ENCODE measurements at regions not wholly inside any gene's neighbourhood (a gene's known extent, or its start where the extent isn't known, plus 50 kb on each side); places are given as distances from the start of the nearest gene placed in this dataset.
"Not testable (repeated sequence)": the region's sequence is repeated elsewhere in the genome, so short reads cannot be mapped to it uniquely, and the experiment has no call there.

DNA sequence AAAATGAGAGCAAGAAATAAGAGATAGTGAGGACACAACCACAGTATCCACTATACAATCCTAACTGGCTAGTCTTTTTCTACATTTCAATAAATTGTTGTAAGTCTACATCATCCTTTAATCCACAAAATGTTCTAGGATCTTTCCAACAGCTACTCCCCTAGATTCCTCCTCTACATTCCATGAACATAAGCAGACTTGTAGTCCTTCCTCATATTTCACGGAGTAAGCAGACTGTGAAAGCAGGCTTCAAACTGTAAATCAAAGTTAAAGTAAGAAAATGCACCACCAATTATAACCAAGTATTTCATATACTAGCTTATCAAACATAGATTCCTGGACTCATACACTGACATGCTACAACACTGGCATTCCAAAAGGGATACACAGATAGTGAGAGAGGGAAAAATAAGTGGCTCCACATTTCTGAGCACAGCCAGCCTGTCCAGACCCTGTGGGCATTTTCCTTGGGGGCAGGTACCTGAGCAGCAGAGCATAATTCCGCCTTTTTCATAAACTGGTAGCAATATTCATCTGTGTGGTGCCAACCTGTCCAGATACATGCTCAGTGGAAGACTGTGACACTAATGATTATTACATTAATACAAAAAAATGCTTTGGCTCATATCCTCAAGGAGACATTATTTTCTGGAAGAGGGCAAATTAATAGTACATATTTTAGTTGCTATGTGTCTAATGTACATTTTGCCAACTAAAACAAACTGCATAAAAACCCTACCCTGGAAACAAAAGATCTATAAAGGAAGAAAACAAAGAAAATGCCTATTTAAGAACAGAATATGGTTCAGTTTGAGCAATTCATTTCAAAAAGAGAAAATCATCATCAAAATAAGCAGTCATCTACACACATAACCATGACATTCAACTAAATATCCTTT lies 113.3 kb upstream of the FSCB start:
- no peak for TF ChIP-seq JUND (IDR thresholded peaks at IDR 0.05; ENCODE audit: low read depth)

DNA sequence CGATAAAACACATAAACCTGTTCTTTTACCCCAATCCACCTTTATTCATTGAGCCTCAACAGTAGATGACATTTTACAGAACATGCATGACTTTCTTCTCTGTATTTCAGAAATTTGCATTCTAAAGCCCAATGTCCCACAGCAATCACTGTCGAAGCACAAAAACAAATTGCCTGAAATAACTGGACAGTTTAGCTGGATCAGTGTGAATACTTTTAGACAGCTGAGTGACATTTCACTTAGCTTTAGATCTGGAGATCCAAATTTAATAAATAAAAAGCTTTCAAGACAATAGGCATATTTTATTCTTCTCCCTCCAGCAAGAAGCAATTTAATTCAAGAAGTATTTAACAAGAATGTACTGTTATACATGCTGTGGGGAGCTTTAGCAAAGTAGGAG lies 109.1 kb upstream of the FSCB start:
- no peak for TF ChIP-seq JUND (IDR thresholded peaks at IDR 0.05; ENCODE audit: low read depth)

More for the DNA sequence above, 113.3 kb upstream of the FSCB start:
- DNase-seq (ENCODE audit: low read depth in 1 of 2, low spot score in 1 of 2) = no peak
- in situ Hi-C loops (cut with HindIII; ENCODE audit: low pct_unique_long_range_greater_than_20kb, low sequenced_read_pairs) = no loop called here

DNA sequence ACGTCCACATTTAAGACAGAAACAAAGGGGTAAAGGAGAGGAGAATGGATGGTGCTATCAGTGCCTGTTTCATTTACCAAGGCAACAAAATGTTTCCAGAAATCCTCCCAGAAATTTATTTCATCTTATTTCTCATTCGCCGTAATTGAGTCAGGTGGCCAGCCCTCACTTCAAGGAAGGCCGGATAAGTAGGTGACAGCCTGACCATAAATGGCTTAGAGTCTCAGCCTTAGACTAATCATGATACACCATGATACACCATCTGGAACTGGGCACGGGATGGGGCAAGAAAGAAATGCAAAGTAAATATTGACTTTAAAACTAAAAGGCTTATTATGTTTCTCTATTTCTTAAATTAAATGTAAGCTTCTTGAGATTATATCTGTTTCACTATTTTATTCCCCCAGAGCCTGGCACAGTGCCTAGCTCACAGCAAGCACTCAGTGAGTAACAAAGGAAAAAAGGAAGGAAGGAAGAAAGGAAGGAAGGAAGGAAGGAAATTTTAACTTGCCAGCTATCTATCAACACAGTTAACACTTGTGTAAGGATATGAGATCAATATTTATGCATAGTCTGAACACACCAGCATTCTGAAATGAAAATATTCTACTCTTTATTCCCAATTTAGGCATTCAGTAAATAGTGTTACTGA lies 106.1 kb upstream of the FSCB start:
- TF ChIP-seq JUND (IDR thresholded peaks at IDR 0.05; ENCODE audit: low read depth) = no peak
- in situ Hi-C loops (cut with HindIII; ENCODE audit: low pct_unique_long_range_greater_than_20kb, low sequenced_read_pairs) = no loop called here
- DNase-seq (ENCODE audit: low read depth in 1 of 2, low spot score in 1 of 2) = no peak

More for the DNA sequence above, 109.1 kb upstream of the FSCB start:
- no peak for DNase-seq (ENCODE audit: low read depth in 1 of 2, low spot score in 1 of 2)
- in situ Hi-C loops (cut with HindIII; ENCODE audit: low pct_unique_long_range_greater_than_20kb, low sequenced_read_pairs) = no loop called here

DNA sequence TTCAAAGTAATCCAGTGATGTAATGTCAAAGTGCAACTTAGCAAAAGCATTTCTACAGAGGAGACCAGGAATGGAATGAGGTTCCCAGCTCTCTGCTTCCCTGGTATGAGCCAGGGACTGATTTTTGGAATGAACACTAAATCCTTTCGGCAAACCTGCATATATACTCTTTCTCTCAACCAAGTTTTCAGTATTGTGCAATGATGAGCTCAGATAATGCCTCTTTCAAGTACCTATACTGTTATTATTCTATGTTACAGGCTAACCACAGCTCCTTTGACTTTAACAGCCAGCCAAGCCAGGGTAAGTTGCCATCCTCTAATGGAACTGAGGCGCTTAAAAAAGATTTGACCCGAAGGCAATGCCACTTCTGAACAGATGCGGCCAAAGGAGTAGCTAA lies 104.9 kb upstream of the FSCB start:
- DNase-seq (ENCODE audit: low read depth in 1 of 2, low spot score in 1 of 2) = no peak

DNA sequence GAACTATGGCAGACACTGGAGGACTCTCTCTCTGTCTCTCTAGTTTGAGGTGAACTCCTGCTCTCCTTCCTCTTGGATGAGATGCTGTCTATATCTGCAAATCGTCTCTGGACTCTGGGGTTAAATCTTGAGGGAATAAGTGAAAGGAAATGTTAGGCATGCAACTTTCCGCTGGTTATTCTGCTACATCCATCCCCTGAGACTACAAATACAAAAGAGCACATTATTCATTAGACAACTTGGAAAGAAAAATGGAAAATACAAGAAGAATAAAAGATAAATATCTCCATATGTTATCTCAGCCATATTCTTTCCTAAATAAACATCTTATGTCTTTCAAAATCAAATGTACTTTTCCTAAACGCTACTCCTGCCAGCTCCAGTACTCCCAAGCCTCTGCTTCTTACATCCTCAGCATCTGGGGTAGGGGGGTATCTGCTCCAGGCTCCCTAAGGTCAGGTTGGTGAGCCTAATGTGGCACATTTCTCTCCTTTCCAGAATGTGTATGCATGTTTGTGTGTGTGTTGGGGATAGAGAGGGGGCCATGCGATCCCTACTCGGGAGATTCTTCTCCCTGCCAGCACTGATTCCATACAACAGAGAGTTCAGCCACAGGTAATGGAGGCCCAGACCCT lies 102.9 kb upstream of the FSCB start:
- DNase-seq (ENCODE audit: low read depth in 1 of 2, low spot score in 1 of 2) = no peak
- no peak for TF ChIP-seq JUND (IDR thresholded peaks at IDR 0.05; ENCODE audit: low read depth)
- in situ Hi-C loops (cut with HindIII; ENCODE audit: low pct_unique_long_range_greater_than_20kb, low sequenced_read_pairs) = no loop called here

More for the DNA sequence above, 104.9 kb upstream of the FSCB start:
- in situ Hi-C loops (cut with HindIII; ENCODE audit: low pct_unique_long_range_greater_than_20kb, low sequenced_read_pairs) = no loop called here
- no peak for TF ChIP-seq JUND (IDR thresholded peaks at IDR 0.05; ENCODE audit: low read depth)

DNA sequence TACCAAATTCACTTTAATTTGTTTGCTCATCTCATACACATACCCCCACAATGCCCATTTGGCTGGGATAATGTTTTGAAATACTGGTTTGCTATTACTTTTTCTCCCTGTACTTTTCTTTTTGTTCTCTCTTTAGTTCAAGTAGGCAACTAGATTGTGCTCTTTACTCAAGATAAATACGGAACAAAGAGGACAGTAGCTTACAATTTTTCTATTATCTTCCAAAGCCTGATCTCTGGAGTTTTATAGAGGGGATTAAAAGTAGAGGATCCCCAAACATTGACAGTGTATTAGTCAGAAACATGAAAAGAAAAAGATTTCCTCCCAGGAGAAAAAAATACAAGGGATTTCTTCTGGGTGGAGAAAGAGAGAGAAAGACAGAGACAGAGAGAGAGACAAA lies 102.1 kb upstream of the FSCB start:
- in situ Hi-C loops (cut with HindIII; ENCODE audit: low pct_unique_long_range_greater_than_20kb, low sequenced_read_pairs) = no loop called here
- no peak for TF ChIP-seq JUND (IDR thresholded peaks at IDR 0.05; ENCODE audit: low read depth)
- no peak for DNase-seq (ENCODE audit: low read depth in 1 of 2, low spot score in 1 of 2)

- no peak for TF ChIP-seq JUND (IDR thresholded peaks at IDR 0.05; ENCODE audit: low read depth)
Measured at GRCh38 chr14:44607701-44608100, 100.6 kb upstream of the FSCB start.

DNA sequence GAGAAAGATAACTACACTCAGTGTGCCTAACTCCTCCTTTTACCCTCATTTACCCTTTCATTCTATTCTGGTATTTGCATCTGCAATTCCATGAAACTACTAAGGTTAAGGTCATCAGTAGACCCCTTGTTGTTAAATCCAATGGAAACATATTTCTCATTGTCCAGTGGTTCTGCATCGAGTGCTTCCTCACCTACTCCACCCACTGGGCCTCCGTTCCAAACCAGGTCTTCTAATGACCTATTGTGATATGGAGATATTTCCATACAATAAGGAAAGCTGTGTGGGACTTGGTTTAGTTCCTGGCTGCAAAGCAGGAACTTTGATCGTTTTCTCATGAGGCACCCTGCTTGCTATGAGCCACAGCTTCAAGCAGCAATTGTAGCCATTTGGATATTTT lies 99.5 kb upstream of the FSCB start:
- DNase-seq (ENCODE audit: low read depth in 1 of 2, low spot score in 1 of 2) = no peak
- in situ Hi-C loops (cut with HindIII; ENCODE audit: low pct_unique_long_range_greater_than_20kb, low sequenced_read_pairs) = no loop called here

More at GRCh38 chr14:44607701-44608100, 100.6 kb upstream of the FSCB start:
- no peak for DNase-seq (ENCODE audit: low read depth in 1 of 2, low spot score in 1 of 2)
- in situ Hi-C loops (cut with HindIII; ENCODE audit: low pct_unique_long_range_greater_than_20kb, low sequenced_read_pairs) = no loop called here

DNA sequence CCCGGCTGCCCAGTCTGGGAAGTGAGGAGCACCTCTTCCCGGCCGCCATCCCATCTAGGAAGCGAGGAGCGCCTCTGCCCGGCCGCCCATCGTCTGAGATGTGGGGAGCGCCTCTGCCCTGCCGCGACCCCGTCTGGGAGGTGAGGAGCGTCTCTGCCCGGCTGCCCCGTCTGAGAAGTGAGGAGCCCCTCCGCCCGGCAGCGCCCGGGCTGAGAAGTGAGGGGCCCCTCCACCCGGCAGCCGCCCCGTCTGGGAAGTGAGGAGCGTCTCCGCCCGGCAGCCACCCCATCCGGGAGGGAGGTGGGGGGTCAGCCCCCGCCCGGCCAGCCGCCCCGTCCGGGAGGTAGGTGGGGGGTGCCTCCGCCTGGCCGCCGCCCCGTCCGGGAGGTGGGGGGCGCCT lies 94.2 kb upstream of the FSCB start:
- DNase-seq (ENCODE audit: low read depth in 1 of 2, low spot score in 1 of 2); in situ Hi-C loops (cut with HindIII; ENCODE audit: low pct_unique_long_range_greater_than_20kb, low sequenced_read_pairs): not testable (repeated sequence)

More for the DNA sequence above, 99.5 kb upstream of the FSCB start:
- TF ChIP-seq JUND (IDR thresholded peaks at IDR 0.05; ENCODE audit: low read depth) = no peak

DNA sequence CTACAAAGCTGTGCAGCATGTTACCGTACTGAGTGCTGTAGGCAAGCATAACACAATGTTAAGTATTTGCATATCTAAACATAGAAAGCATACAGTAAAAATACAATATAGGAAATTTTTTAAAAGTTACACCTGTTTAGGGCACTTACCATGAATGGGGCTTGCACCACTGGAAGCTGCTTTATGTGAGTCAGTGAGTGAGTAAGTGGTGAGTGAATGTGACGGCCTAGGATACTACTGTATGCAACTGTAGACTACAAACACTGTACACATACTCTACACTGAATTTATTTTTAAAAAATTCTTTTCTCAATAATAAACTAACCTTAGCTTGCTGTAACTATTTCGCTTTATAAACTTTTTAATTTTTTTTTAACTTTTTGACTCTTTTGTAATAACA lies 82.1 kb upstream of the FSCB start:
- DNase-seq (ENCODE audit: low read depth in 1 of 2, low spot score in 1 of 2) = no peak
- in situ Hi-C loops (cut with HindIII; ENCODE audit: low pct_unique_long_range_greater_than_20kb, low sequenced_read_pairs) = no loop called here
- TF ChIP-seq JUND (IDR thresholded peaks at IDR 0.05; ENCODE audit: low read depth) = no peak

DNA sequence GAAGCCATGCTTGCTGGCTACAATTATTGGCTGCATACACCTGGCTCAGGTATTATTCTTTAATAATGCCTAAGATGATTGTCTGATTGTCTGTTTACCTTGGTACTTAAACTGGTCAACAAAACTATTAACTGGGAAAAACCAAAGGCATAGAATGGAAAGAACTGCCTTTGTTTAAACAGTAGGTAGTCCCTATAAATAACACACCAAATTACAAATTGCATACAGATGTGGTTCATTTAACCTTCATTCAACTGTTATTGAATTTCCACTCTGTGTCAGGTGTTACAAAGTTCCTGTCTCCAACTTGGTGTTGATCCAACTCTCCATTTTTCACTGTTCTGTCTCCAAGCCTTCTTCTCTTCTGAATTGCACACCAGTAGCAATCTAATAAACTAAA lies 79.8 kb upstream of the FSCB start:
- DNase-seq (ENCODE audit: low read depth in 1 of 2, low spot score in 1 of 2) = no peak
- in situ Hi-C loops (cut with HindIII; ENCODE audit: low pct_unique_long_range_greater_than_20kb, low sequenced_read_pairs) = no loop called here
- TF ChIP-seq JUND (IDR thresholded peaks at IDR 0.05; ENCODE audit: low read depth) = no peak

GRCh38 chr14:44576356-44576755 lies 69.3 kb upstream of the FSCB start:
- no peak for DNase-seq (ENCODE audit: low read depth in 1 of 2, low spot score in 1 of 2)
- no peak for TF ChIP-seq JUND (IDR thresholded peaks at IDR 0.05; ENCODE audit: low read depth)
- in situ Hi-C loops (cut with HindIII; ENCODE audit: low pct_unique_long_range_greater_than_20kb, low sequenced_read_pairs) = no loop called here

- no peak for TF ChIP-seq JUND (IDR thresholded peaks at IDR 0.05; ENCODE audit: low read depth)
- in situ Hi-C loops (cut with HindIII; ENCODE audit: low pct_unique_long_range_greater_than_20kb, low sequenced_read_pairs) = no loop called here
- no peak for DNase-seq (ENCODE audit: low read depth in 1 of 2, low spot score in 1 of 2)
Measured at GRCh38 chr14:44567997-44568396, 60.9 kb upstream of the FSCB start.

Data from T47D (cell line).